Tongue (tissue), 1 donor: ENCODE measurements at regions not wholly inside any gene's neighbourhood (a gene's known extent, or its start where the extent isn't known, plus 50 kb on each side); places are given as distances from the start of the nearest gene placed in this dataset.
A peak's percentile ranks its signal among the peaks of the same experiment; 100 is the strongest.
"Not testable (repeated sequence)": the region's sequence is repeated elsewhere in the genome, so short reads cannot be mapped to it uniquely, and the experiment has no call there.

Experiments
- DNase-seq: peaks from one replicate; pipeline ENCODE4 v3.0.0-alpha.2; 2015

DNA sequence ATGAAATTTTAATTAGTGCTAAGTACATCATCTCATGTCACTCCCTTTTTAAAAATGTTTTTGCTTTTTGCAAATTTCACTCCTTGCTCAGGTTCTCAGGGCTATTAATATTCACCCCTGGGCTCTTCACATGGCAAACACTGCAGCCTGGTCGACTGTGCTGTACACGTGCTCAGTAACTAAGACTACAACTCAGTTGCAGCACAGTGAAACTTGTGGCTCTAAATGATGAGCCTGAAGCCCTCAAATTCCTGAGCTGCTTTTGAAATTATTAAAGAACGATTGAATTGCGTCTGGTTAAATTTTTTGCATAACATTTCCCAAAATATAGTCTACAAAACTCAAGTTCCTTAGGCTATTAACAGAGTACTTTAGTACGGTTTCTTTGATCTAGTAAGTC lies 159.3 kb upstream of the C2CD4B start:
- DNase-seq = no peak

- no peak for DNase-seq
These were observed 160.5 kb upstream of the C2CD4B start for GRCh38 chr15:62325597-62325996.

- no peak for DNase-seq
These were observed 161.5 kb upstream of the C2CD4B start for GRCh38 chr15:62326460-62327011.

- DNase-seq = no peak
These were observed 162.3 kb upstream of the C2CD4B start for GRCh38 chr15:62327406-62327805.

DNA sequence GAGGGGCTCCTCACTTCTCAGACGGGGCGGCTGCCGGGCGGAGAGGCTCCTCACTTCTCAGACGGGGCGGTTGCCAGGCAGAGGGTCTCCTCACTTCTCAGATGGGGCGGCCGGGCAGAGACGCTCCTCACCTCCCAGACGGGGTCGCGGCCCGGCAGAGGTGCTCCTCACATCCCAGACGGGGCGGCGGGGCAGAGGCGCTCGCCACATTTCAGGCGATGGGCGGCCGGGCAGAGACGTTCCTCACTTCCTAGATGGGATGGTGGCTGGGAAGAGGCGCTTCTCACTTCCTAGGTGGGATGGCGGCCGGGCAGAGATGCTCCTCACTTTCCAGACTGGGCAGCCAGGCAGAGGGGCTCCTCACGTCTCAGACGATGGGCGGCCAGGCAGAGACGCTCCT lies 167.4 kb upstream of the C2CD4B start:
- not testable (repeated sequence) for DNase-seq

- DNase-seq = no peak
These were observed 169.5 kb upstream of the C2CD4B start for GRCh38 chr15:62334536-62334935.

GRCh38 chr15:62337934-62338333 lies 172.8 kb upstream of the C2CD4B start:
- DNase-seq = no peak

- no peak for DNase-seq
These were observed 173.4 kb upstream of the C2CD4B start for GRCh38 chr15:62338497-62338896.

DNA sequence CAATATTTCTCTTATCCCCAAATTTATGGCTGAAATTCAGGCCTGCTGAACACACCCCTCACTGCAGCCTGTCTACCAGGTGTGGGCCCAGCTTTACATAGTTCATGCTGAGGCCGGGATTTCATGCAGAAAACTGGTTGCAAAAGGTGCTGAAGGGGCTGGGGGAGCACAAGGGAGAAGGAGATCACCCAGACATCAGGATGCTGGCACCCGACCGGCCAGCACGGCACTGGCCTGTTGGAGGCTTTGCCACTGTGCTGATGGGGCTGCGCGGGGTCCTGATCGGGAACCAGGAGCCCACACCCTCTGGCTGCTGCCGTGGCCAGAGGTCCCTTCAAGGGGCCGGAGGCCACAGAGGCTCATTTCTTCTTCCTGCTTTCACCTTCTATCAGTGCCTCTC lies 177.9 kb upstream of the C2CD4B start:
- no peak for DNase-seq

GRCh38 chr15:62343397-62343796 lies 178.3 kb upstream of the C2CD4B start:
- DNase-seq = no peak

DNA sequence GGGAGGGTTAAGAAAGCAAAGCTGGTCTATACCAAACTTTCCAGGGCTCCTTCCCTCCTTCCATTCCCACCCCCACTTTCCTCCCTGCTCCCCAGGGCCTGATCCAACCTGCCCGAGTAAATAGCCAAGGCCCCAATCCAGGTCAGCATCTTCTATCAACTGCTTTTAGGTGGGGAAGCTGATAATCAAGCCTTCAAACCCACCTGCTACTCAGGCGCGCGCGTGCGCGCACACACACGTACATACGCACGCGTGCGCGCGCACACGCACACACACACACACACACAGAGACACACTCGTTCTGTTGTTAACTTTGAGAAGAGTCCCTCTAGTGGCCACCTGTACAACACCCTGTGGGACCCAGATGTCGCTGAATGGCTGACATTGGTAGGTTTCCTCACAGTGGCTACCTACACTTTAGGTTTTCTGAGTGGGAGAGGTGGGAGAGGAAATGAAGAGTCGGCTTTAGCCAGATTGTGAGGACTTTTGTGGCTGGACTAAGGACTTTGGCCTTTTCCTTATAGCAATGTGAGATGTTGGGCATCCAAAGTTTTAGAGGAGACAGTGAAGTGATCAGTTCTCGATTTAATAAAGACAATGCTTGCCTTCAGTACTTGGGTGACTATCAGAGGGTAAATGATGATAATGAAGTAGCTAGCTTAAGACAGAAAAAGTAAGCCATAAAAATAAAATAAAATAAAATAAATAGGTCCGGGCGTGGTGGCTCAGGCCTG lies 179.9 kb upstream of the C2CD4B start:
- peak; percentile 66 for DNase-seq

GRCh38 chr15:62346168-62346567 lies 181.1 kb upstream of the C2CD4B start:
- DNase-seq = no peak

- no peak for DNase-seq
These were observed 183.0 kb upstream of the C2CD4B start for GRCh38 chr15:62348118-62348517.

GRCh38 chr15:62348623-62349022 lies 183.5 kb upstream of the C2CD4B start:
- no peak for DNase-seq

- no peak for DNase-seq
These were observed 187.7 kb upstream of the C2CD4B start for GRCh38 chr15:62352817-62353216.

- DNase-seq = no peak
These were observed 192.3 kb upstream of the C2CD4B start for GRCh38 chr15:62357431-62357830.

- no peak for DNase-seq
These were observed 194.3 kb upstream of the C2CD4B start for GRCh38 chr15:62359416-62359815.

DNA sequence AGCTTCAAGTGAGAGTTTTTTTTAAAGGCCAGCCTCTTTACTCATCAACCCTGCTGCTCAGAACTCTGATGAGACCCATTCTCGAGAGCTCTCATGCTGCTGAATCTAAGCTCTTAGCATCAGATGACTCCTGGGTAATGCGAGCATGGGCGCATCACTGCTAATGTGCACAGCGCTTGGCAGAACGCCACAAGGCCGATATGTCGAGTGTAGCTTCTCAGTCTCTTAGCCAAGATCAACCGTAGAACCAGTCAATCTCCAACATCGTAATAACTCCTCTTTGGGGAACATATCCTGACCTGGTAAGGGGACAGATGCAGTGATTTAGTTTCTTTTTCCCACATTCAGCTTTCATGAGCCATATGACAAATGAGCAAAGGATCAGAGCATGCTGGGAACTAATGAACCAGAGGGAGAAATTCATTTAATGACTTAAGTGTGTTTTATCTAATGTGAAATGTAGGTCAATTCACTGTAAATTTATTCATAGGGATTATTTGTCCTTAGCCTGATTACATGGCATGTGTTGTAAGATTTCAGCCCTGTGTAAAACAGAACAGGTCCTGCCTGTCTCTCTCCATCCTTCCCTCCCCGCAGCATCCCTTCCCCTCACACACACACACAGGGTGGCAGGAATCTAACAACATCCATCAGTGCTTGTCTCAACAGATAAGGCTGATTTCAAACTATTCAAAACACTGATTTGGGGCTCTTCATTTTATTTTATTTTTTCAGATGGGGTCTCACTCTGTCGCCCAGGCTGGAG lies 195.4 kb upstream of the C2CD4B start:
- peak; percentile 57 for DNase-seq

- no peak for DNase-seq
These were observed 197.1 kb upstream of the C2CD4B start for GRCh38 chr15:62362144-62362543.

DNA sequence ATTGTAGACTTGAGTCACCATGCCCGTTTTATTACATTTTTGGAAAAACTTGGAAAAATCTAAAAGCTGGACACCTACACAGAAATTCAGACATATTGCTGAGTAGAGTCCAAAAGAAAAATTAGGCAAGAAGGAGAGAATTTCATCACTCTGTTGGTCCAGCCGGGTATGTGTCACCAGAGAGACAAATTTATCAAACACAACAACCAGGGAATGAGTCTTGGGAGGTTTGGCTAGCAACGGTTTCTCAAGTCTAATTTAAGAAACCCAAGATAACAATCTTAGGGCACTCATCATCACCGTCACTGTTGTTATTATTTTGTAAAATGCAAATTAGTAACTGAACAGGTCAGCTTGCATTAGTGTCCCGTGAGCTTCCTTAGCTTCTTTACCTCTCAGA lies 197.5 kb upstream of the C2CD4B start:
- no peak for DNase-seq

DNA sequence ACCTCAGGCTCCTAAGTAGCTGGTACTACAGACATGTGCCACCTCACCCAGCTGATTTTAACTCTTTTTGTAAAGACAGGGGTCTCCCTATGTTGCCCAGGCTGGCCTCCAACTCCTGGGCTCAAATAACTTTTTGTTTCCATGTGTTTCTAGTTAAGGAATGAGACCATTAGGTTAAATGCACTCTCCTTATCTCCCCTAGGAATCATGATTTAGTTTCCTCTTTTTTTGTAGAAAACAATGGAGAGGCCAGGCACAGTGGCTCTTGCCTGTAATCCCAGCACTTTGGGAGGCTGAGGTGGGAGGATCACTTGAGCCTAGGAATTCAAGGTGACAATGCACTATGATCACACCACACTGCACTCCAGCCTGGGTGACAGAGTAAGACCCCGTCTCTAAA lies 198.8 kb upstream of the C2CD4B start:
- no peak for DNase-seq

DNA sequence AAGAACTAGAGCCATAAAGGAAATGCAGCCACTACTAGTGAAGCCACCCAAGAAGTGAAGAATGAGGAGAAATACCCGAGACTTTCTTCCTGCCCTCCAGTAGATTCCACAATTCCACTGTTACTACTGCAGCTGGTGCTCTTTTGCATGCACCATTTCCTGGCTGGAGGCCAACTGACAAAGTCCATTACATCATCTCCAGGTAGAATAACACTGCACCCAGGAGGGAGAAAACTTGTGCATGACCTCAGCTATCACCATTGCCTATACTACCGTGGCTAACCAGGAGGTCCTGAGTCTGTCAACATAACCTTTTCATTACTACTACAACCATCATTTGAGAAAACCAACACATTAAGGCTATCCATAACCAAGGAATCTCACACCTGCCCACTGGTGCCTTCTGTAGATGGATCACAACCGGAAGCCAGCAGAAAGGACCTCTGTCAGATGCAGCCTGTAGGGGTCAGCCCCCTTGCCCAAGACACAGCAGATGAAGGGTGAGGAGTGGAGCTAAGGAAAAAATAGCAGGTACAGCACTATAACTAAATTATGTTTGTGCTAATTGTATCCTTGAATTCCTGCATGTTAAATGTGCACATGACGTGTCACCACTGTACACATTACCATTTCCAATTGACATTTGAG lies 200.8 kb upstream of the C2CD4B start:
- peak; percentile 13 for DNase-seq

DNA sequence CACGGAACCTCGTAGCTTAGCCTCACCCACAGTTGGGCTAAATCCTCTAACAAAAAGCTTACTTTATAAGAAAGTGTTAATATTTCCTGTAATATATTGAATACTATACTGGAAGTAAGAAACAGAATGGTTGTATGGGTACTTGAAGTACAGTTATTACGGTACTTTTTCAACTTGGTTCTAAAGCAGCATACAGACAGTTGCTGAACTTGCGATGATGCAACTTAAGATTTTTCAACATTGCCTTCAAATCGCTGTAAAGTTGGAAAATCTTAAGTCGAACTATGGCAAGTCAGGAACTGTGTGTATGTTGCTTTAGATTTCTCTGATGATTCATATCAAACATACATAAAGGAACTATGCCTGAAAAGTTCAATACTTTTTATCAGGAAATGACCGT lies 204.4 kb upstream of the C2CD4B start:
- DNase-seq = no peak
